ENCODE measurements at regions not wholly inside any gene's neighbourhood (a gene's known extent, or its start where the extent isn't known, plus 50 kb on each side); places are given as distances from the start of the nearest gene placed in this dataset.

GRCh38 chr6:16974704-16975359 lies 127.0 kb upstream of the STMND1 start:
- no peak for DNase-seq

GRCh38 chr6:16974387-16974673 lies 127.5 kb upstream of the STMND1 start:
- DNase-seq = no peak

DNA sequence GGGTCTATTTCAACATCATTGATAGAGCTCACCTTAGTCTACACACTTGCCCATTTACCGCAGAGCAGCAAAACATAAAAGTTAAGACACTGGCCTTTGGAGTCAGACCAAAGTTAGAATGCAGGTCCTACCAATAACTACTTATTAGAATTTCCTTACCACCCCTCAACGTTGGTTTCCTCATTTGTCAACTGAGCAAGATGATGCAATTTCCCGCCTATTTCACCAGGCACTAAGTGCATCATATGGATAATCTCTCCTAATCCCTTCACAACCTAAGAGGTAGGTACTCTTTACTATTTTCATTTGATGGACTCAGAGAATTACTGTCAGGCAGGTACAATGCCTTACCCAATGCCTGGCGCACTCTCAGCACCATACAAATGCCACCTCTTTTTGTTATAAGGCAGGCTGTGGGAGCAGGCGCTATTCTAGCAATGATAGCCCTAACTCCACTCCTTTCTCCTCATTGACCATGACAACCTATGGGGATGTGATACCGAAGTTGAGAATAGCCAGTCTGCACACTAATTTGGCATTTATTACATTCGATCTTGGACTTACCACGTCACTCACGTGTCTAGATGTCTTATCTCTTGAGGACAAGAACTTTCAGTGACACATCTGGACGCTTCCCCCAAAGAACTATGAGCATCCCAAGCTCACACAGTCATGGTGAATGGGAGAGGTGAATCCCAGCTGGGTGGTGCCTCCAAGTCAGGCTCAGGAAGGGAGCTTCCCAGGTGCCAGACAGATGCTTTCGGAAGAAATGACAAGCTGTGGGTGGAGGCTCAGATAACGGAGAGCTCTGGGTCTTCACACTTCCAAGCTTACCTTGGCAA lies 128.1 kb upstream of the STMND1 start:
- DNase-seq = no peak

DNA sequence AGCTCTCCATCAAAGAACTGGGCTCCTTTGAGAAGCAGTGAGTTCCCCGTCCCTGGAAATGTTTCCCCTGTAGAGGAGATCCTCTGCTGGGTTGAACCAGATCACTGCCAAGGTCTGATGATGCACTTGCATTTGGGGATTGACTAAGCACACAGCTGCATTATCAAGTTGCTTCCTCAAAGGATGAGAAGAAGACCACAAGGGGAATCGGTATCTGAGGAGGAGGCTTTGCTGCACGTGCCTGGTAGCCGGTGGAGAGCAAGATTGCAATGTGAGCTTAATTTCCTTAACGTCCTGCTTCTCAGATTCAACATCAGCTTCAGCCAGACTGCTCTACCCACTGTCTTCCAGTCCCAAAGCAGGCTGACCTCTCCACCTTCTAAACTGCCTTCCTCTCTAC lies 128.8 kb upstream of the STMND1 start:
- DNase-seq = no peak

- no peak for DNase-seq
Measured at GRCh38 chr6:16972535-16972934, 129.3 kb upstream of the STMND1 start.

DNA sequence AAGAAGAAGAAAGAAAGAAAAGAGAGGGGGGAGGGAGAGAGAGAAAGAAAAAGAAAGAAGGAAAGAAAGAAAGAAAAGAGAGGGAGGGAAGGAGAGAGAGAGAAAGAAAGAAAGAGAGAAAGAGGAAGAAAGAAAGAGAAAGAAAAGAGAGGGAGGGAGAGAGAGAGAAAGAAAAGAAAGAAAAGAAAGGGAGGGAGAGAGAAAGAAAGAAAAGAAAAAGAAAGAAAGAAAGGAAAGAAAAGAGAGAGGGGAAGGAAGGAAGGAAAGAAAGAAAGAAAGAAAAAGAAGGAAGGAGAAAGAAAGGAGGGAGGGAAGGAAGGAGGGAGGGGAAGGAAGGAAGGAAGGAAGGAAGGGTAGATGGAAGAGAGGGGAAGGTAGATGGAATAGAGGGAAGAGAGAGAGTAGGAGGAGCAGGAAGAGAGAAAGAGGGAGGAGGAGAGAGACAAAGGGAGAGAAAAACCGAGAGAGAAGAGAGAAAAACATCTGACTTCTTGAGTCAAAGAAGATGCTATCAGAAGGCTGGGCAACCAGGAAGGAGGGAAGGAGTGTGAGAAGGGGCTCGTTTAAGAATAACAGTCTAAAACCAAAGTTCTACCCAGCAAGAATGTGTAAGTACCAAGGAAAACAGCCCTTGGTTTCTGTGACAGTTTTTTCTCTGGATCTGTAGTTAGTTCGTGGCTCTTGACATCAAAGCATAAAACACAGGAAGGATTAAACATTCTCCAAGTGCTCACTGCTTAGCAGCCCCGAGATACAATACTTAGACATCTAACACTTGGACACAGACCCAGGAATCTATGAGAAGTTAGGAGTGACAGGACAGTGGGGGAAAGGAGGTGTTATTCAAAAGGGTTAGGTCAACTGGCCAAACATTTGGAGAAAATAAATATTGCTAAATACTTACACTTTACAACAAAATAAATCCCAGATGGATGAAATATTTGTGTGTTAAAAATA lies 131.9 kb upstream of the STMND1 start:
- DNase-seq = no peak

- DNase-seq = no peak
Measured at GRCh38 chr6:16968101-16968500, 133.7 kb upstream of the STMND1 start.

DNA sequence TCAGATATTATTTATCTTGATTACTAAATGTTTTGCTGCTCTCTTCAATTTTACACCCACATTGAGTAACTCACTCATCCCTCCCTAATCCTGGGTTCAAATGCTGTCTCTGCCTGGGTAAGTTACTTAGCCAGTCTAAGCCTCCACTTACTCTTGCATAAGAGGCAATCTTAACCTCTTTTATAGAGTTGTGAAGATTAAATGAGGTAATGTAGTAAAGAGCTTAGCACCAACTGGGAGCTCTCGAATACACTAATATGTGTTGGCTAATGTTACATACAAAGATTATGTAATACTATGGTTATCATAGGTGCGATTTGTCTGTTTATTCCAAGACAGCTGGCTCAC lies 134.4 kb upstream of the STMND1 start:
- DNase-seq = no peak

DNA sequence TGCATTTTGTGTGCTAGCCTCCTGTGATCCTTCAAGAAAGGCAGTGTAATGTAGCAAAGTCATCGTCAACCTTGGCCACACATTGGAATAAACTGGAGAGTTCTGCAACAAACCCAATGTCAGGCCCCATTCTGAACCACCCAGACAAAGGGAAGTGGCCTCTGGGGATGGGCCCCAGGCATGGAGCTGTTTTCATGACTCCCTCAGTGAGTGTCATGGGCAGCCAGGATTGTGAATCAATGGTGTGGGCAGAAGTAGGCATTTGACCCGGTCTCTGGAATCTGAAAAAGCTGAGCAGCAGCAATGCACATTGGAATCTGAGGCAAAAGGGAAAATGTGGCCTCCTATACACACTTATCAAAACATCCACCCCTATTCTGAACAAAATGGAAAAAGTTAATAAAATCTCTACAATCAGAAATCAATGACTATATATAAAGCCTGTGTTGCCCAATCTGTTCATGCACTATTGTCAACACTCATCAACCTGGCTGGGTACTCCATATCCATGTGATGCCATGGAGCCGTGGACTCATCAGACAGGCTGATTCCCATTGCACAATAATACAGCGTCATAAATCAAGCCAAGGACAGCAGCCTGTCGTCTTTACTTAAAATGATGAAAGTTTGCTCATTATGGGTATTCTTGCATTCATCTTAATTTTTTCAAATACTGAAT lies 134.9 kb upstream of the STMND1 start:
- no peak for DNase-seq

DNA sequence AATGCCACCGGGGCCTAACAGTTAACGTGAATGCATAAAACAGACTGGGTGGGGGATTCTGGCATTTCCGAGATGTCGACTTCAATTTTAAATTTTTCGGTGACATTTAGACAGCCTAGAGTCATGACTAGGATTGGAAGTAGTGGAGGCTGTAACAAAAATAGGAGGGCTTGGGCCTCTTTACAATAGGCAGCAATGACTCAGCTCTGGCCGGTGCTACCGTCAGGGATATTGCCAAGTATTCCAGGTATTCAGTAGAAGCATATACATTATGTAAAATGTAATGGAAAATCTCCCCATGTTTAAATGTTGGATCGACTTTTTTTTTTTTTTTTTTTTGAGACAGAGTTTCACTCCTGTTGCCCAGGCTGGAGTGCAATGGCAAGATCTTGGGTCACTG lies 136.2 kb upstream of the STMND1 start:
- DNase-seq = no peak

DNA sequence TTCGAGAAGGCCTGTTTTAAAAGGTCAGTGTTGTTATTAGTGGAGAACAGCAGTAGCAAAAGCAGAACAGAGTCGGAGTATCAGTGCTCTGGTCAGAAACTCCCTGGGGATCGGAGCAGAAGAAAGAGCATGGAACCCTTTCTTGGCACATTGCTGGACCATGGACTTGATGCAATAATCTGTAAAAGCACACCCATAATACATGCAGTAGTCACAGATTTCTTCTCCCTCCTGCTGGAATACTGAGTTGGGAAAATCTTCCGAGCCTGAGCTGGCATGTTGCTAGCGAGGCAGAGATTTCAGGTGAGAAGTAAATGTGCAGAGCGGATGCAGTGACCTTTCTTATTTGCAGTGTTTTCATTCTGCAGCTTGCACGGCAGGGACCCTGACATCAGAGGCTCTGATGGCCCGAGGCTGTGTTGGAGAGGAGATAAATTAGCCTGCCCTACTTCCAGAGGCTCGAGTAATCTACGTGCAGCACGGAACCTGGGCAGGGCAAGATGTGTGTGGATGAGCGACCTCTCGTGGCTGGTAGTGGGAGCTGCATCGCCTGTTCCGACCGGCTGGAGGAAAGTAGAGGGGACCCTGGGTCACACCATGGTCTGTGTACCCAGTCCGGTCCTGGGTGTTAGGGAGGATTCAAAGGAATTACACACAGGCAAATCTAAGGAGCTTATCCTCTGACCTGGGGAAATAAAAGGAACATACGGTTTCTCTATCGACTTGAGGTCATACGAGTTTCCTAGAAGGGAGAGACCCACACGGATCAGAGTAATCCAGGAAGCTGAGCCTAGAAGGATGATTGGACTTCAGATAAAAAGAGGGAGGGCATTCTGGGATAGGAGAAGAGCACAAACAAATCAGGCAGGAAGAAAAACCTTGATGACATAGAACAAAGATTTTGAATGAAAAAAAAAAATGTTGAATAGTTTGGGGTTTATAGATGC lies 137.0 kb upstream of the STMND1 start:
- peak; percentile 83 for DNase-seq

- no peak for DNase-seq
Measured at GRCh38 chr6:16961577-16961976, 140.3 kb upstream of the STMND1 start.

DNA sequence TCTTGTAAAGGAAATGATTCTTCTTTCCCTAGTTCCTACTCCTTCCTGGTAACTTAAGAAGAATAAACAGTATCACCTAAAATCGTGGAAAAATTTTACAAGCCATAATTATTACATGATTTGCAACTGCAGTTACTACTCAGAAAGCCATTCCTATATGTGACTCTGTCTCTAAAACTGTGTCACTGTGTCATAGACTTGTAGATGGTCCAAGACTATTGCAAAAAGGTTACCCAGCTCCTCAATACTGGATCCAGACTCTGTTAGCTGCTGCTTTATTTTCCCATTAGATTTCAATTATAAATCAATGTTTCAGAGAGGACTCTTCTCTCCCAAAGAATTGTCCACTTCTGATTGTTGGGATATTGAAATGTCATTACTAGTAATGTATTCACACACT lies 142.1 kb upstream of the STMND1 start:
- DNase-seq = no peak

- DNase-seq = no peak
Measured at GRCh38 chr6:16956361-16956760, 145.5 kb upstream of the STMND1 start.

GRCh38 chr6:16955899-16956298 lies 146.0 kb upstream of the STMND1 start:
- DNase-seq = no peak

DNA sequence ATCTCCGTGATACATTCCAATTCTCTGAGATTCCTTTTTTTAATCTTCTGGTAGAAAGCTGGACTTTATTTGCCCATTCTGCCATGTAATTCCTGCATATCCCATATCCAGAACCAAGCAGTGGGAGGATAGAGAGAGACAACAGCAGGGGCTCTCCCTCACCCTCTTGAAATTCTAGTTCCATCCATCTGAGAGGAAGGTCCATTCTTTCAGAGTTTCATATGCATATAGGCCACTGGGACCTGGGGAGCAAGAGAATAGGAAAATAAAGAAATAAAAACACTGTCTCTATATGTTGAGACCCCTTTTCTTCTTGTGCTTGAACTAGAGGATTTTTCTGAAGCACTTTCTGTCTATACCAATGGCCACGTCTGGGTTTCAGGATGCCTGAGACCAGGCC lies 147.9 kb upstream of the STMND1 start:
- DNase-seq = no peak

- no peak for DNase-seq
Measured at GRCh38 chr6:16953446-16953845, 148.4 kb upstream of the STMND1 start.

- DNase-seq = no peak
Measured at GRCh38 chr6:16950825-16951495, 150.9 kb upstream of the STMND1 start.

GRCh38 chr6:16950302-16950701 lies 151.5 kb upstream of the STMND1 start:
- no peak for DNase-seq

DNA sequence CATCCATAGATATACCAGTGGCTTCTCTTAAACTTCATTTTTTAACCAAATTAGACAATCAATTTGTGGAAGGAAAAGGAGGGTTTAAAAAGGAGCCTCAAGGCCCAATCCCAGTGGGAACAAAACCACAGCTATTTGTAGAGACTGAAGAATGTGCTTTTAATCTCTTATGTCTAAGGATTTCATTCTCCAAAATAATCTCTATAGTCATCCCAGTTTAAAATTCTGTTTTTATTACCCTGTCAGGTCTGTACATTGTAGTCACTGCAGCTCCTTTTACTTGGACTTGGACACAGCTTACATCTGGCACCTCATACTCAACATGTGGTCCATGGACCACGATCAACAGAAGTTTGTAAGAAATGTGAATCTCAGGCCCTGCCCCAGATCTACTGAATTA lies 152.1 kb upstream of the STMND1 start:
- DNase-seq = no peak

DNA sequence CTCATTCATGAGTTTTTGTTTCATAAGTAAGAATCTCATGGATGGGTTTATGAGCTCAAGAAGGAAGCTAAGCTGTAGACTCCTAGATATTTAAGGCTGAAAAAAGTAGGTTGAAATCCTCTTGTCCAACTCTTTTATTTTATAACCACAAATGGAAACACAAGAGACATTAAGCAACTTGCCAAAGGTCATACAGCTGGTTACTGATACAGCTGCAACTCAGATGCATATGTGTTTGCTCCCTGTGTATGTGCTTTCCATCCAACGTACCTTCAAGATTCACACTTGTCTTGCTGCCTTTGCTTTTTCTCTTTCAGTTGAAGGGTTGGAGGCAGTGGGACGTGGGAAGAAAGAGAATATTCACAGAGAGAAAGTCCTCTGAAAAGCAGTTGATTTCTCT lies 153.5 kb upstream of the STMND1 start:
- no peak for DNase-seq
